DND-41 (cell line): ENCODE measurements at regions not wholly inside any gene's neighbourhood (a gene's known extent, or its start where the extent isn't known, plus 50 kb on each side); places are given as distances from the start of the nearest gene placed in this dataset.

Experiments used
- ATAC-seq: fragments of 200-7000 bp; cut with Tn5 transposase; 3 replicates; pipeline ENCODE4 v1.9.1; 2021; ENCODE audit warnings: low read depth; ENCODE audit not compliant: insufficient read depth
- DNase-seq: peaks from one replicate; pipeline ENCODE4 v3.0.0-alpha.2; 2020
- H2AFZ ChIP-seq: 2 replicates; pipeline ENCODE4 v1.6.0; 2012; ENCODE audit warnings: low read depth, low read length
- H3K27ac ChIP-seq: 2 replicates; pipeline ENCODE4 v1.5.1; 2012; ENCODE audit warnings: low read length, inconsistent platforms
- H3K27me3 ChIP-seq: fragments of 200-600 bp; sonication (generic); 2 replicates; pipeline ENCODE4 v1.6.0; 2012; ENCODE audit warnings: low read length, mild to moderate bottlenecking, inconsistent platforms; ENCODE audit not compliant: insufficient read depth, poor library complexity
- H3K36me3 ChIP-seq: 2 replicates; pipeline ENCODE4 v1.5.1; 2012; ENCODE audit warnings: low read length, inconsistent platforms; ENCODE audit not compliant: insufficient read depth
- H3K4me1 ChIP-seq: 2 replicates; pipeline ENCODE4 v1.5.1; 2012; ENCODE audit warnings: mild to moderate bottlenecking, low read length; ENCODE audit not compliant: insufficient read depth
- H3K4me2 ChIP-seq: 2 replicates; pipeline ENCODE4 v1.6.0; 2012; ENCODE audit warnings: mild to moderate bottlenecking, moderate library complexity, low read length, inconsistent platforms; ENCODE audit not compliant: insufficient read depth
- H3K4me3 ChIP-seq, 2 experiments: fragments of 200-600 bp in 1 of 2; shearing (Covaris generic) in 1 of 2; 2 replicates each; pipeline ENCODE4 v1.5.1; 2012 to 2016; ENCODE audit warnings: inconsistent platforms in 2 of 2, low read length in 2 of 2, mild to moderate bottlenecking in 2 of 2, low read depth in 1 of 2, moderate library complexity in 1 of 2
- H3K79me2 ChIP-seq: 2 replicates; pipeline ENCODE4 v1.6.0; 2012; ENCODE audit warnings: low read length, inconsistent platforms; ENCODE audit not compliant: insufficient read depth
- H3K9ac ChIP-seq: 2 replicates; pipeline ENCODE4 v1.6.0; 2012; ENCODE audit warnings: low read depth, mild to moderate bottlenecking, inconsistent platforms, low read length, moderate library complexity
- H3K9me3 ChIP-seq: 2 replicates; pipeline ENCODE4 v1.5.1; 2012; ENCODE audit warnings: low read length, moderate library complexity, mild to moderate bottlenecking, inconsistent platforms; ENCODE audit not compliant: insufficient read depth, severe bottlenecking
- H4K20me1 ChIP-seq: 2 replicates; pipeline ENCODE4 v1.6.0; 2012; ENCODE audit warnings: low read length; ENCODE audit not compliant: insufficient read depth
- CTCF ChIP-seq: IDR thresholded peaks from 2 replicates; pipeline ENCODE4 v1.5.1; 2012; ENCODE audit warnings: borderline replicate concordance, low read length, moderate library complexity, mild to moderate bottlenecking; ENCODE audit not compliant: poor library complexity, severe bottlenecking; ENCODE audit errors: extremely low read depth
- EZH2 ChIP-seq: IDR thresholded peaks from 3 replicates; pipeline ENCODE4 v1.6.1; 2012; ENCODE audit warnings: borderline replicate concordance, low read depth, mild to moderate bottlenecking, moderate library complexity, low read length, inconsistent platforms; ENCODE audit not compliant: severe bottlenecking

- Histone ChIP-seq H3K27ac (no peak overlapping the region), H3K4me3 (no peak overlapping the region), H3K27me3 (no peaks in the 10 kb centered on the region), H3K4me2 (no peak overlapping the region), H3K4me1 (no peaks in the 10 kb centered on the region), H3K9me3 (no peaks in the 10 kb centered on the region), H4K20me1 (no peaks in the 10 kb centered on the region), H2AFZ (no peak overlapping the region), H3K79me2 (no peaks in the 10 kb centered on the region), H3K9ac (no peak overlapping the region), H3K36me3 (no peaks in the 10 kb centered on the region)
- ATAC-seq (no peak), DNase-seq (no peak)
- TF ChIP-seq CTCF (no peak), EZH2 (no peak)
These were observed 190.4 kb upstream of the GAS1 start for GRCh38 chr9:87137718-87138117.

GRCh38 chr9:87138128-87139040 lies 191.1 kb upstream of the GAS1 start:
- no peaks in the 10 kb centered on the region for H3K36me3 ChIP-seq
- no peak for TF ChIP-seq EZH2
- TF ChIP-seq CTCF, result no peak
- no peaks in the 10 kb centered on the region for H3K27me3 ChIP-seq
- no peak for DNase-seq
- H3K79me2 ChIP-seq, result no peaks in the 10 kb centered on the region
- no peak overlapping the region for H3K27ac ChIP-seq
- no peak overlapping the region for H3K4me2 ChIP-seq
- no peak for ATAC-seq
- H3K9ac ChIP-seq, result no peak overlapping the region
- no peaks in the 10 kb centered on the region for H4K20me1 ChIP-seq
- H2AFZ ChIP-seq, result no peak overlapping the region
- no peaks in the 10 kb centered on the region for H3K9me3 ChIP-seq
- H3K4me3 ChIP-seq, result no peak overlapping the region
- H3K4me1 ChIP-seq, result no peaks in the 10 kb centered on the region

GRCh38 chr9:87139099-87139730 lies 191.9 kb upstream of the GAS1 start:
- Histone ChIP-seq H3K4me2 (no peak overlapping the region), H3K36me3 (no peaks in the 10 kb centered on the region), H4K20me1 (no peaks in the 10 kb centered on the region), H3K9ac (no peak overlapping the region), H3K27me3 (no peaks in the 10 kb centered on the region), H3K9me3 (no peaks in the 10 kb centered on the region), H3K4me1 (no peaks in the 10 kb centered on the region), H3K4me3 (no peak overlapping the region), H2AFZ (no peak overlapping the region), H3K79me2 (no peaks in the 10 kb centered on the region), H3K27ac (no peak overlapping the region)
- TF ChIP-seq CTCF (no peak), EZH2 (no peak)
- ATAC-seq, result no peak
- no peak for DNase-seq
